ENCODE measurements at regions not wholly inside any gene's neighbourhood (a gene's known extent, or its start where the extent isn't known, plus 50 kb on each side); places are given as distances from the start of the nearest gene placed in this dataset.

DNA sequence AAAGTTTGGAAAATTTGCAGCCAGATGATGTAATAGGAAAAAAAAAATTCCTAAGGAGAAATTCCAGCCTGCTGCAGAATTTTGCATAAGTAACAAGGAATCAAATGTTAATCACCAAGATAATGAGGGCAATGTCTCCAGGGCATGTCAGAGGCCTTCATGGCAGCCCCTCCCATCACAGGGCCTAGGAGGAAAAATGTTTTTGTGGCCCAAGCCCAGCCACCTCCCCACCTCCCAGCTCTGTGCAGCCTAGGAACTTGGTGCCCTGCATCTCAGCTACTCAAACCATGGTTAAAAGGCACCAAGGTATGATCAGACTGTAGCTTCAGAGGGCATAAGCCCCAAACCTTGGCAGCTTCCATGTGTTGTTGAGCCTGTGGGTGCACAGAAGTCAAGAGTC is 704.7 kb upstream of the ROBO1 start:
- DNase-seq, result no peak
- H3K27me3 ChIP-seq, result no peaks in the 10 kb centered on the region
- peaks cover 5% of the 10 kb centered on the region for H3K4me1 ChIP-seq
- TF ChIP-seq, protein P1, sequence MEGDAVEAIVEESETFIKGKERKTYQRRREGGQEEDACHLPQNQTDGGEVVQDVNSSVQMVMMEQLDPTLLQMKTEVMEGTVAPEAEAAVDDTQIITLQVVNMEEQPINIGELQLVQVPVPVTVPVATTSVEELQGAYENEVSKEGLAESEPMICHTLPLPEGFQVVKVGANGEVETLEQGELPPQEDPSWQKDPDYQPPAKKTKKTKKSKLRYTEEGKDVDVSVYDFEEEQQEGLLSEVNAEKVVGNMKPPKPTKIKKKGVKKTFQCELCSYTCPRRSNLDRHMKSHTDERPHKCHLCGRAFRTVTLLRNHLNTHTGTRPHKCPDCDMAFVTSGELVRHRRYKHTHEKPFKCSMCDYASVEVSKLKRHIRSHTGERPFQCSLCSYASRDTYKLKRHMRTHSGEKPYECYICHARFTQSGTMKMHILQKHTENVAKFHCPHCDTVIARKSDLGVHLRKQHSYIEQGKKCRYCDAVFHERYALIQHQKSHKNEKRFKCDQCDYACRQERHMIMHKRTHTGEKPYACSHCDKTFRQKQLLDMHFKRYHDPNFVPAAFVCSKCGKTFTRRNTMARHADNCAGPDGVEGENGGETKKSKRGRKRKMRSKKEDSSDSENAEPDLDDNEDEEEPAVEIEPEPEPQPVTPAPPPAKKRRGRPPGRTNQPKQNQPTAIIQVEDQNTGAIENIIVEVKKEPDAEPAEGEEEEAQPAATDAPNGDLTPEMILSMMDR (IDR thresholded peaks at IDR 0.05; ENCODE audit: low read depth, low read length), result no peak
- no peaks in the 10 kb centered on the region for H3K9me3 ChIP-seq
- no peak overlapping the region for H3K4me3 ChIP-seq (ENCODE audit: low read depth, low read length)
- H3K36me3 ChIP-seq, result no peaks in the 10 kb centered on the region

DNA sequence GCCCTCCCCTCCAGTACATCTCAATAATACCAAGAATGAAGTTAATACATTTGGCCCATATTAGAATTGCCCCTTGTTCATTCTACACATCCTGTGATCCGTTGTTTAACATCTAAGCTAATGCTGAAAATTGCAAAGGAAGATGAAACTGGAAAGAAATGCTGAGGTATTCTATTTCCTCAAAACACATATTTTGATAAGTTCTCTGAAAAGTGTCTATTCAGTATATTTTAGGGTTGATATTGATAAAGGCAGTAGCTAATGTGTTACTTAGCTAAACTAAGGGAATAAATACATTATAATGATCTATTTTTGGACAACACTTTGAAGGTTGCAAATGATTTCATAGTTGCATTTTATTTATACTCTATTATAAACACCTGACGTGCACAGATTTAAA is 702.6 kb upstream of the ROBO1 start:
- Histone ChIP-seq H3K4me1 (peaks cover 5% of the 10 kb centered on the region), H3K36me3 (no peaks in the 10 kb centered on the region), H3K4me3 (ENCODE audit: low read depth, low read length) (no peak overlapping the region), H3K27me3 (no peaks in the 10 kb centered on the region), H3K9me3 (no peaks in the 10 kb centered on the region)
- TF ChIP-seq, protein P1 (IDR thresholded peaks at IDR 0.05; ENCODE audit: low read depth, low read length), result no peak
- no peak for DNase-seq

DNA sequence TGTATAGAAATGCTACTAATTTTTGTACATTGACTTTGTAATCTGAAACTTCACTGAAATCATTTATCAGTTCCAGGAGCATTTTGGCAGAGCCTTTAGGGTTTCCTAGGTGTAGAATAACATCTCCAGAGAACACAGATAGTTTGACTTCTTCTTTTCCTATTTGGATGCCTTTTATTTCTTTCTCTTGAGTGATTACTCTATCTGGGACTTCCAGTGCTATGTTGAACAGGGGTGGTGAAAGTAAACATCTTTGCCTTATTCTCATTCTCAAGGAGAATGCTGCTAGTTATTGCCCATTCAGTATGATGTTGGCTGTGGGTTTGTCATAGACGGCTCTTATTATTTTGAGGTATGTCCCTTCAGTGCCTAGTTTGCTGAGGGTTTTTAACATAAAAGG is 697.9 kb upstream of the ROBO1 start:
- H3K36me3 ChIP-seq, result no peaks in the 10 kb centered on the region
- TF ChIP-seq, protein P1 (IDR thresholded peaks at IDR 0.05; ENCODE audit: low read depth, low read length), result no peak

DNA sequence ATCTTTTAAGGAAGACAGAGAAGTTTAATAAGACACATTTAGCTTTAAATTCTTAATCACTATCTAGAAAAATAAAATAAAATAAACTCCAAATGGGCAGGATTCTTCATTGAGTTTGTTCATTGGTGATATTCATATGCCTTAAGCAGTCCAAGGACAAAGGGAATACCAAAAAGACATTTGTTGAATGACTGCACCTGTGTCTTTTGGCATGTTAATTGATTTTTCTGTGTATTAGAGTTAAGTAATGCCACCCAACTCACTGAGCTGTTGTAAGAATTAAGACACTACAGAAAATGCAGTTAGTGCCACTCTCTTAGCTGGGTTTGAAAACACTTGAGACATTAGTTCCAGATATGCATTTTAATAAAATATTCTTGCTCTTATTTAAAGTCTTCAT is 683.6 kb upstream of the ROBO1 start:
- Histone ChIP-seq H3K9me3 (no peaks in the 10 kb centered on the region), H3K36me3 (no peaks in the 10 kb centered on the region), H3K27me3 (no peaks in the 10 kb centered on the region), H3K4me1 (peaks cover 23% of the 10 kb centered on the region), H3K4me3 (ENCODE audit: low read depth, low read length) (no peak overlapping the region)
- DNase-seq, result no peak
- TF ChIP-seq, protein P1 (IDR thresholded peaks at IDR 0.05; ENCODE audit: low read depth, low read length), result no peak

More for the DNA sequence above, 697.9 kb upstream of the ROBO1 start:
- H3K27me3 ChIP-seq, result no peaks in the 10 kb centered on the region
- DNase-seq, result no peak
- H3K9me3 ChIP-seq, result no peaks in the 10 kb centered on the region
- no peaks in the 10 kb centered on the region for H3K4me1 ChIP-seq
- H3K4me3 ChIP-seq (ENCODE audit: low read depth, low read length), result no peak overlapping the region

DNA sequence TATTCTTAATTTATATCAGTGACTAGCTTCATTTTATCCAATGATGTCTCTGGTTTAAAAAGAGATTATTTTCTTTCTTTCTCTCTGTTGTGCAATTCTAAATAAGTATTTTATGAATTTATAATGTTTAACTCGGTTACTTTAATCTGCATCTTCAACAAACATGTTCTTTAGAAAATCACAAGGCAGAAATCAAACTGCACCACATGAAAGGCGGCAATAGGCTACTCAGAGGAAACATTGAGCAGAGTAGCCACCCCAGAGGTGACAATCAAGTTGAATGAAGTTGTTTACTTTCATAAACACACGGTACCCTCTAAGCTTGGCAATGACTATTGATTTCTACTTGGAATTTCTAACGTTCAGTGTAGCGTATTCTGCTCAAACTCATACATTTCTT is 677.8 kb upstream of the ROBO1 start:
- H3K4me1 ChIP-seq, result peaks cover 7% of the 10 kb centered on the region; the same call in 1 of the 2 replicates

DNA sequence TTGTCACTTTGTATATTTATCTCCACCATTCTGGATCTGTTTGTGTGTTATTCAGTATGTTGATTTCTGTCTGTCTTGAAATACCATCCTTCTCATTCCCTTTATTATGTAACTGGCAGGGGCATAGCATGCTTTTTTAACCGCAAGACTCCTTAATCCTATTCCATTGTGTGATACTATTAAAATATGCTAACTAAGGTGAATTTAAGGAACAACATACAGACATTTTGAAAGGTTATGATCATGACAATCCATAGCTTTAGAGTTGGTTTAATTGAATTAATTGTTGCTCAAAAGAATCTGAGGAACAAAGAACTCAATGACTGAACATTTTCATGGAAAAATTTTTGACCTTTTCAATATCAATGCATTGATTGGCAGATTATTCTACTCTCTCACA is 677.3 kb upstream of the ROBO1 start:
- Histone ChIP-seq H3K4me3 (ENCODE audit: low read depth, low read length) (no peak overlapping the region), H3K36me3 (no peaks in the 10 kb centered on the region), H3K9me3 (no peaks in the 10 kb centered on the region), H3K27me3 (no peaks in the 10 kb centered on the region), H3K4me1 (peaks cover 7% of the 10 kb centered on the region; the same call in 1 of the 2 replicates)
- TF ChIP-seq, protein P1 (IDR thresholded peaks at IDR 0.05; ENCODE audit: low read depth, low read length), result no peak
- DNase-seq, result no peak

More for the DNA sequence above, 677.8 kb upstream of the ROBO1 start:
- Histone ChIP-seq H3K36me3 (no peaks in the 10 kb centered on the region), H3K9me3 (no peaks in the 10 kb centered on the region), H3K27me3 (no peaks in the 10 kb centered on the region), H3K4me3 (ENCODE audit: low read depth, low read length) (no peak overlapping the region)
- TF ChIP-seq, protein P1 (IDR thresholded peaks at IDR 0.05; ENCODE audit: low read depth, low read length), result no peak
- no peak for DNase-seq

Data from BE2C (cell line).